H9 (cell line): ENCODE measurements at regions not wholly inside any gene's neighbourhood (a gene's known extent, or its start where the extent isn't known, plus 50 kb on each side); places are given as distances from the start of the nearest gene placed in this dataset.

Experiments used
- DNase-seq: peaks from one replicate; pipeline ENCODE4 v3.0.0-alpha.2; 2017
- H2AFZ ChIP-seq: one replicate; pipeline ENCODE4 v1.6.1; 2013; ENCODE audit warnings: mild to moderate bottlenecking, low read length, control low read depth, moderate library complexity
- H2AK5ac ChIP-seq: 2 replicates; pipeline ENCODE4 v1.6.1; 2013; ENCODE audit warnings: low read length, control low read depth, mixed read lengths; ENCODE audit not compliant: insufficient read length
- H2BK120ac ChIP-seq: one replicate; pipeline ENCODE4 v1.6.1; 2013; ENCODE audit warnings: low read depth, mild to moderate bottlenecking, low read length, control low read depth, inconsistent platforms; ENCODE audit not compliant: poor library complexity, severe bottlenecking
- H2BK12ac ChIP-seq: 2 replicates; pipeline ENCODE4 v1.6.1; 2013; ENCODE audit warnings: low read length, control low read depth, mixed read lengths, low read depth; ENCODE audit not compliant: insufficient read length
- H2BK15ac ChIP-seq: 2 replicates; pipeline ENCODE4 v1.6.1; 2013; ENCODE audit warnings: low read depth, low read length, control low read depth
- H2BK20ac ChIP-seq: one replicate; pipeline ENCODE4 v1.6.1; 2013; ENCODE audit warnings: low read depth, mild to moderate bottlenecking, low read length, control low read depth, inconsistent platforms; ENCODE audit not compliant: poor library complexity, severe bottlenecking
- H2BK5ac ChIP-seq: 2 replicates; pipeline ENCODE4 v1.6.1; 2013; ENCODE audit warnings: low read length, control low read depth, mixed read lengths; ENCODE audit not compliant: insufficient read length
- H3K14ac ChIP-seq: 2 replicates; pipeline ENCODE4 v1.6.1; 2013; ENCODE audit warnings: low read length, control low read depth; ENCODE audit not compliant: insufficient read depth
- H3K18ac ChIP-seq: 2 replicates; pipeline ENCODE4 v1.6.1; 2013; ENCODE audit warnings: low read depth, mild to moderate bottlenecking, mixed read lengths, low read length, control low read depth; ENCODE audit not compliant: insufficient read length
- H3K23ac ChIP-seq: 2 replicates; pipeline ENCODE4 v1.6.1; 2013; ENCODE audit warnings: low read length, control low read depth, mixed read lengths, low read depth; ENCODE audit not compliant: insufficient read length
- H3K23me2 ChIP-seq: 2 replicates; pipeline ENCODE4 v1.6.1; 2013; ENCODE audit warnings: low read depth, mild to moderate bottlenecking, mixed read lengths, low read length, control low read depth; ENCODE audit not compliant: insufficient read length, poor library complexity, severe bottlenecking
- H3K27ac ChIP-seq: 2 replicates; pipeline ENCODE4 v1.5.1; 2013; ENCODE audit warnings: low read length, control low read depth, mixed read lengths, low read depth; ENCODE audit not compliant: insufficient read length
- H3K27me3 ChIP-seq: 2 replicates; pipeline ENCODE4 v1.6.1; 2013; ENCODE audit warnings: low read length, control low read depth, inconsistent platforms; ENCODE audit not compliant: insufficient read depth
- H3K4ac ChIP-seq: 2 replicates; pipeline ENCODE4 v1.6.1; 2013; ENCODE audit warnings: low read depth, mild to moderate bottlenecking, control low read depth, inconsistent platforms, low read length, moderate library complexity
- H3K4me1 ChIP-seq: 2 replicates; pipeline ENCODE4 v1.6.1; 2013; ENCODE audit warnings: low read length, control low read depth, inconsistent platforms; ENCODE audit not compliant: insufficient read depth
- H3K4me2 ChIP-seq: 2 replicates; pipeline ENCODE4 v1.6.1; 2013; ENCODE audit warnings: low read length, control low read depth, mixed read lengths; ENCODE audit not compliant: insufficient read length, insufficient read depth
- H3K56ac ChIP-seq: 2 replicates; pipeline ENCODE4 v1.6.1; 2013; ENCODE audit warnings: low read depth, mild to moderate bottlenecking, mixed read lengths, low read length, control low read depth; ENCODE audit not compliant: insufficient read length
- H3K79me1 ChIP-seq: 2 replicates; pipeline ENCODE4 v1.6.1; 2013; ENCODE audit warnings: low read depth, mild to moderate bottlenecking, moderate library complexity, low read length, control low read depth, inconsistent platforms; ENCODE audit not compliant: insufficient read depth, poor library complexity, severe bottlenecking
- H3K79me2 ChIP-seq: 2 replicates; pipeline ENCODE4 v1.6.1; 2013; ENCODE audit warnings: low read length, control low read depth, inconsistent platforms; ENCODE audit not compliant: insufficient read depth
- H3K9ac ChIP-seq: 2 replicates; pipeline ENCODE4 v1.6.1; 2013; ENCODE audit warnings: low read length, control low read depth, mixed read lengths; ENCODE audit not compliant: insufficient read length; ENCODE audit errors: extremely low read depth
- H3K9me3 ChIP-seq: one replicate; pipeline ENCODE4 v1.6.1; 2013; ENCODE audit warnings: low read depth, low read length, inconsistent platforms; ENCODE audit not compliant: control insufficient read depth
- H3T11ph ChIP-seq: one replicate; pipeline ENCODE4 v1.6.1; 2013; ENCODE audit warnings: mild to moderate bottlenecking, low read length, control low read depth, inconsistent platforms
- H4K20me1 ChIP-seq: one replicate; pipeline ENCODE4 v1.6.1; 2013; ENCODE audit not compliant: control insufficient read depth, insufficient read length, insufficient read depth
- H4K5ac ChIP-seq: 2 replicates; pipeline ENCODE4 v1.6.1; 2013; ENCODE audit warnings: low read depth, mild to moderate bottlenecking, mixed read lengths, low read length, control low read depth; ENCODE audit not compliant: insufficient read length
- H4K8ac ChIP-seq: replicated peaks from 2 replicates; pipeline ENCODE4 v1.6.1; 2013; ENCODE audit warnings: low read length, control low read depth, mixed read lengths, low read depth; ENCODE audit not compliant: insufficient read length
- H4K91ac ChIP-seq: 2 replicates; pipeline ENCODE4 v1.6.1; 2013; ENCODE audit warnings: low read depth, mild to moderate bottlenecking, moderate library complexity, mixed read lengths, low read length, control low read depth; ENCODE audit not compliant: insufficient read length
- H3K27ac Mint-ChIP-seq, 3 experiments: 2 replicates in 2 of 3; 3 replicates in 1 of 3; pipeline ENCODE4 v1.8.0; 2020 to 2021; ENCODE audit warnings: mixed read lengths in 3 of 3, mild to moderate bottlenecking in 1 of 3, moderate library complexity in 1 of 3
- H3K27me3 Mint-ChIP-seq: 2 replicates; pipeline ENCODE4 v1.8.0; 2021; ENCODE audit warnings: low read depth, mild to moderate bottlenecking, moderate library complexity, mixed read lengths
- H3K36me3 Mint-ChIP-seq, 3 experiments: 2 replicates in 2 of 3; 3 replicates in 1 of 3; pipeline ENCODE4 v1.8.0; 2020 to 2021; ENCODE audit warnings: low read depth in 3 of 3, mixed read lengths in 3 of 3; ENCODE audit not compliant: insufficient read depth in 1 of 3
- H3K4me1 Mint-ChIP-seq, 2 experiments: 2 replicates each; pipeline ENCODE4 v1.8.0; 2020; ENCODE audit warnings: mixed read lengths in 2 of 2
- H3K4me3 Mint-ChIP-seq, 2 experiments: 2 replicates in 1 of 2; 3 replicates in 1 of 2; pipeline ENCODE4 v1.8.0; 2020 to 2021; ENCODE audit warnings: mild to moderate bottlenecking in 2 of 2, mixed read lengths in 2 of 2, moderate library complexity in 1 of 2
- H3K9me3 Mint-ChIP-seq, 2 experiments: 2 replicates in 1 of 2; 3 replicates in 1 of 2; pipeline ENCODE4 v1.8.0; 2020; ENCODE audit warnings: mild to moderate bottlenecking in 2 of 2, mixed read lengths in 2 of 2, moderate library complexity in 1 of 2
- CTCF ChIP-seq: fragments of 200-600 bp; sonication (generic); conservative IDR thresholded peaks from 3 replicates; pipeline ENCODE4 v1.8.0; 2021; ENCODE audit warnings: antibody characterized with exemption, mild to moderate bottlenecking
- WGBS: extraction: QIAGEN DNeasy Blood & Tissue Kit; methylation state at CpG from one replicate; pipeline ENCODE4 v1.1.7; 2013; ENCODE audit warnings: missing lambda C conversion rate, low lambda C conversion rate, mixed read lengths; ENCODE audit not compliant: insufficient read length; ENCODE audit errors: extremely low coverage; 5-methylcytosine and 5-hydroxymethylcytosine counted together

- Histone ChIP-seq H2BK15ac (no peak overlapping the region), H4K91ac (no peak overlapping the region), H2AFZ (no peak overlapping the region), H4K20me1 (no peaks in the 10 kb centered on the region), H3K4me2 (no peak overlapping the region), H4K8ac (no peak overlapping the region), H3T11ph (no peak overlapping the region), H3K27me3 (no peaks in the 10 kb centered on the region), H3K4ac (no peak overlapping the region), H3K23ac (no peak overlapping the region), H4K5ac (no peak overlapping the region), H2AK5ac (no peak overlapping the region), H3K9ac (no peak overlapping the region), H3K4me1 (no peaks in the 10 kb centered on the region; the same call in none of the 2 replicates), H2BK12ac (no peak overlapping the region), H3K79me1 (no peaks in the 10 kb centered on the region), H3K23me2 (no peaks in the 10 kb centered on the region), H3K14ac (no peak overlapping the region), H3K56ac (no peak overlapping the region), H3K9me3 (no peaks in the 10 kb centered on the region), H2BK120ac (no peak overlapping the region), H2BK20ac (no peak overlapping the region), H3K79me2 (no peaks in the 10 kb centered on the region), H3K27ac (no peak overlapping the region), H2BK5ac (no peak overlapping the region), H3K18ac (no peak overlapping the region)
- no peak overlapping the region for H3K4me3 Mint-ChIP-seq
- no peak for TF ChIP-seq CTCF
- H3K27ac Mint-ChIP-seq, result no peak overlapping the region
- H3K9me3 Mint-ChIP-seq, result no peaks in the 10 kb centered on the region
- WGBS, result no CpG with 5 or more reads among the region's 2 CpGs
- H3K4me1 Mint-ChIP-seq, result peaks cover 21 to 27% of the 10 kb centered on the region in 2 experiments
- H3K27me3 Mint-ChIP-seq, result no peaks in the 10 kb centered on the region
- peaks cover 0 to 4% (median 0%) of the 10 kb centered on the region in 3 experiments; a peak in 1 of 7 replicates for H3K36me3 Mint-ChIP-seq
- DNase-seq, result no peak
Measured at GRCh38 chr2:22786817-22787216, 598.2 kb upstream of the KLHL29 start.
